Motor neuron (in vitro differentiated cells): ENCODE measurements at regions not wholly inside any gene's neighbourhood (a gene's known extent, or its start where the extent isn't known, plus 50 kb on each side); places are given as distances from the start of the nearest gene placed in this dataset.
A peak's percentile ranks its signal among the peaks of the same experiment; 100 is the strongest.
"Not testable (repeated sequence)": the region's sequence is repeated elsewhere in the genome, so short reads cannot be mapped to it uniquely, and the experiment has no call there.

ENCODE experiments used
- ATAC-seq, 8 experiments: fragments of 200-7000 bp; cut with Tn5 transposase; replicated peaks in 6 of 8; 2 replicates each; pipeline ENCODE4 v1.8.0; 2021; ENCODE audit warnings: mild to moderate bottlenecking in 8 of 8, moderate library complexity in 8 of 8
- H3K27ac ChIP-seq, 2 donors: fragments of 250-450 bp; sonication (Bioruptor Pico); 2 replicates each; pipeline ENCODE4 v1.9.0; 2021; ENCODE audit warnings: antibody characterized with exemption in 2 of 2, mild to moderate bottlenecking in 2 of 2, moderate library complexity in 1 of 2
- H3K4me1 ChIP-seq, 2 donors: fragments of 250-450 bp; sonication (Bioruptor Pico); replicated peaks in 1 of 2; 2 replicates each; pipeline ENCODE4 v1.6.1; 2021; ENCODE audit warnings: antibody characterized with exemption in 2 of 2, mild to moderate bottlenecking in 2 of 2, moderate library complexity in 1 of 2
- H3K4me3 ChIP-seq, 5 donors: fragments of 250-450 bp; sonication (Bioruptor Pico); 2 replicates each; pipeline ENCODE4 v1.9.0; 2021; ENCODE audit warnings: antibody characterized with exemption in 5 of 5, mild to moderate bottlenecking in 5 of 5, moderate library complexity in 4 of 5
- WGBS, 10 experiments: fragments of 450-650 bp; shearing (Covaris generic); methylation state at CpG; one replicate each; pipeline ENCODE4 v1.0.0; 2022; 5-methylcytosine and 5-hydroxymethylcytosine counted together
- in situ Hi-C, 9 experiments: fragments of 400-800 bp; cut with MboI; loops; one replicate each; pipeline ENCODE4 v1.15.0; 2021; ENCODE audit warnings: low sequenced_read_pairs in 9 of 9, low pct_unique_long_range_greater_than_20kb in 2 of 9; ENCODE audit not compliant: unreplicated experiment in 9 of 9

DNA sequence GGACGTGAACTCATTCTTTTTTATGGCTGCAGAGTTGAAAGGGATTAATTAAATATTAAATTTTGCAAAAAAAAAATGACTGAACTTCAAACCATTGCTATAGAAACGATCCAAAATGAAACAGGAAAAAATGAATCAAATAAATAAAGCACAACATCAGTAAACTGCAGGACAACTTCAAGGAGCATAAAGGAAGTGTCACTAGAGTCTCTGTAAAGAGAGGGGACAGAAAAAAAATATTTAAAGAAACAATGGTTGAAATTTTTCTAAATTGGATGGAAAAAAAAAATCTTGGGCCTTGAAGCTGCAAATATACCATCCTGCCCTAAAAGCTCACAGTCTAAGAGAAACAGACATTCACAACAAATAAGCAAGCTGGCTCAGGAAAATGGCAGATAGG lies 339.3 kb upstream of the INTU start:
- no peak for ATAC-seq
- no peak overlapping the region for H3K4me3 ChIP-seq
- no peak overlapping the region for H3K27ac ChIP-seq
- WGBS, 10 experiments: 8 to 100% (median 40%) methylated on average over 1 to 2 of the region's 2 CpGs; no CpG with 5 or more reads in 1 of the 10 experiments
- in situ Hi-C loops: no loop called here
- no peaks in the 10 kb centered on the region for H3K4me1 ChIP-seq

DNA sequence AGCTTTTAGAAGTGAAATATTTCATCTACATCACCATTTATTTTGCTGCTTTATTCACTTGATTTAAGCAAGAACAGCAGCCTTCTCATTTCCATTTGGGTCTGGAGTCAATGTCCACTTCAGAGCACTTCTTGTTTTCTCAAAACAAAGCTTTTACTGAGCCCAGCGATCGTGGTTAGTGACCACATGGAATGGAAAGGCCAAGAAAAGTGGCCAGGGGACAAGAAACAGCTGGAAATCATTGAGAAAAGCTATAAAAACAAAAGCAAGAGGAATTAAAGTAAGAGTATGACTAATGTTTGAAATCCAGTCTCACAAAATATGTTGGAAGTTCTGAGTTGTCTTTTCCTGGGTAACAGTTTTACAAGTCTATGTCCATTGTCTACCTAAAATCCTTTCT lies 328.4 kb upstream of the INTU start:
- ATAC-seq: no peak
- WGBS, 10 experiments: 0 to 100% (median 67%) methylated on average over 2 of the region's 2 CpGs; no CpG with 5 or more reads in 1 of the 10 experiments
- in situ Hi-C loops: no loop called here

GRCh38 chr4:127307996-127308395 lies 324.8 kb upstream of the INTU start:
- no peak overlapping the region for H3K4me3 ChIP-seq
- in situ Hi-C loops: no loop called here
- WGBS, 10 experiments: 0 to 100% (median 84%) methylated on average over 1 to 3 of the region's 3 CpGs; no CpG with 5 or more reads in 2 of the 10 experiments
- no peak for ATAC-seq
- peaks cover 0 to 5% of the 10 kb centered on the region in 2 donors for H3K4me1 ChIP-seq
- no peak overlapping the region for H3K27ac ChIP-seq

More for the DNA sequence above, 328.4 kb upstream of the INTU start:
- no peak overlapping the region for H3K4me3 ChIP-seq
- no peak overlapping the region for H3K27ac ChIP-seq
- H3K4me1 ChIP-seq: peaks cover 0 to 5% of the 10 kb centered on the region in 2 donors

DNA sequence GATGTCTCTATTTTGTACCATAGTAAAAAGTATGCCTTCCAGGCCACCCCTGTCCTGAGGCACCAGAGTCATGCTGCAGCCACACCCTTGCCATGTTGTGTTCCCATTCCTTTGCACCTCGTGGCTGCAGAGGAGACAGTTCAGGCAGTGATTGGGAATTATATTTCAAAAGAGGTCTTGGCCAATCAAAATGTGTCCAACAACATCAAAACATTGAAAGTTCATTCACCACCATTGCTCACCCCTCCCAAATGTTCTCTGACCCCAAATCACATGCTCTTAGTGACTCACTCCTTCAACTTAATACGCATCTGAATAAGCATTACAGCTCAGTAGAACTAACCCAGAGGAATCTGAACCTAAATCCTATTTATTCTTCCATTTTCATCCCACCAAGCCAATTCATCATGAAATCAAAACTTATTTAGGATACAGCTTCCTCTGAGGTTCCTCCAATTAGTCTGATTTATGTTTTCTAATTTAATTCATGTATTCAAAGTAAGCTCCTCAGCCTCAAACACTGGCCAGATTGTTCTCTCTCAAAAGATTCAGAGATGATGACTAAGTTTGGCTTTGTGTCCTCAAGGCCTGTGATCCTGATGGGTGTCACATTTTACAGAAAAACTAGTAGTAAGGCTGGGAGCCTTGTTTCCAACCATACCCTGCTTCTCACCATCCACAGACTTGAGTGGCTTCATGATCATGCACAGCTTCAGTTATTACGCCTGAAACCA lies 323.2 kb upstream of the INTU start:
- peak in 6 of 8 experiments; percentile 55 to 98 (median 84) for ATAC-seq
- WGBS, 10 experiments: 29 to 100% (median 75%) methylated on average over 1 to 3 of the region's 3 CpGs; no CpG with 5 or more reads in 1 of the 10 experiments
- peaks cover 0 to 5% of the 10 kb centered on the region in 2 donors for H3K4me1 ChIP-seq
- in situ Hi-C loops: no loop called here
- H3K27ac ChIP-seq: no peak overlapping the region
- no peak overlapping the region for H3K4me3 ChIP-seq

- H3K4me1 ChIP-seq: peaks cover 0 to 5% of the 10 kb centered on the region in 2 donors
- no peak overlapping the region for H3K27ac ChIP-seq
- WGBS, 10 experiments: 60 to 100% (median 93%) methylated on average over 1 of the region's 1 CpG; no CpG with 5 or more reads in 2 of the 10 experiments
- ATAC-seq: no peak
- H3K4me3 ChIP-seq: no peak overlapping the region
- in situ Hi-C loops: no loop called here
These were observed 321.4 kb upstream of the INTU start for GRCh38 chr4:127311371-127311770.

GRCh38 chr4:127311924-127312323 lies 320.8 kb upstream of the INTU start:
- no peak overlapping the region for H3K4me3 ChIP-seq
- no peak overlapping the region for H3K27ac ChIP-seq
- WGBS, 10 experiments: 77 to 94% (median 83%) methylated on average over 2 to 8 of the region's 8 CpGs
- peaks cover 0 to 3% of the 10 kb centered on the region in 2 donors for H3K4me1 ChIP-seq
- no peak for ATAC-seq
- in situ Hi-C loops: no loop called here

GRCh38 chr4:127313767-127314166 lies 319.0 kb upstream of the INTU start:
- H3K27ac ChIP-seq: no peak overlapping the region
- WGBS, 10 experiments: 8 to 100% (median 81%) methylated on average over 1 of the region's 1 CpG
- H3K4me3 ChIP-seq: no peak overlapping the region
- in situ Hi-C loops: no loop called here
- H3K4me1 ChIP-seq: no peaks in the 10 kb centered on the region
- ATAC-seq: no peak

DNA sequence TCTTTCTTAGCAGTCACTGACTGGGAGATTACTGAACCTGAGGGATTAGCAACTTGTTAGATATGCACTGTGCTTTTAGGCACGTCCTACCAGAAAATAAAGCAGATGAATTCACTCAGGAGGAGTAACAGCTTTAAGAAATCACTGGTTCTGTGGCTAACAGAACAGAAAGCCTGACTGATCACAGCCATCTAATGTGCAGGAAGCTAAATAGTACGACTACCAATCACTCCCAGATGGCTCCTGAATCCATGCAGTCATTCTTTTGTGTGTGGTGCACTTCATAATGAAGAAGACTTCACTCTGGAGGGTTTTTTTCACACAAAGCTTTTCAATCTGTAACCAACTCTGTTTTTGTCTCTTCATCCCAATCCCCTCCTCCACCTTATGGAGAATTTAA lies 305.3 kb upstream of the INTU start:
- Histone ChIP-seq H3K4me1 (no peaks in the 10 kb centered on the region), H3K4me3 (no peak overlapping the region), H3K27ac (no peak overlapping the region)
- WGBS, 10 experiments: 8 to 67% (median 34%) methylated on average over 1 to 2 of the region's 2 CpGs; no CpG with 5 or more reads in 2 of the 10 experiments
- ATAC-seq: no peak
- in situ Hi-C loops: no loop called here

GRCh38 chr4:127335073-127335620 lies 297.6 kb upstream of the INTU start:
- ATAC-seq: no peak
- no peak overlapping the region for H3K27ac ChIP-seq
- in situ Hi-C loops: no loop called here
- no peaks in the 10 kb centered on the region for H3K4me1 ChIP-seq
- WGBS, 10 experiments: 0 to 83% (median 60%) methylated on average over 1 of the region's 1 CpG; no CpG with 5 or more reads in 1 of the 10 experiments
- H3K4me3 ChIP-seq: no peak overlapping the region

DNA sequence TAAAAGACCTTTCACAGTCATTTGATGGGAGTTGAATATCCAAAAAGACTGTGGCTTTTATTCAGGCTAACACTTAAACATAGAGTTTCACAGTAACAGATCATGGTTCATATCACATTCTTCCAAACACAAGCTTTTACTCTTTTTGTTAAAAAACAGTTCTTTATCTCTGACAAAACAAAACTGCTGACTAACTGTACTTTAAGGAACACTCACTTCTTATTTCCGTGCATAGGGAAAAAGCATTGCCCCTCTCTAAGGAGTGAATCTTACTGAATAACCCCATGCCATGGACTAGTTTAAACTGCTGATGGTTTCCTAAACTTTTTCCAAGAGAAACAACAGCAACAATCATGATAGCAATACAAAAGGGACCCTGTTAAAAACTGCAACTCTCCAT lies 297.0 kb upstream of the INTU start:
- H3K4me3 ChIP-seq: no peak overlapping the region
- no peak overlapping the region for H3K27ac ChIP-seq
- no peak for ATAC-seq
- 14 to 100% (median 96%) methylated on average over 1 of the region's 1 CpG for WGBS, 10 experiments
- no peaks in the 10 kb centered on the region for H3K4me1 ChIP-seq
- in situ Hi-C loops: no loop called here

- ATAC-seq, H3K4me3 ChIP-seq, in situ Hi-C loops, H3K27ac ChIP-seq, H3K4me1 ChIP-seq: not testable (repeated sequence)
- WGBS, 10 experiments: 17 to 80% (median 67%) methylated on average over 2 to 3 of the region's 3 CpGs; no CpG with 5 or more reads in 7 of the 10 experiments
These were observed 289.6 kb upstream of the INTU start for GRCh38 chr4:127343123-127343522.

DNA sequence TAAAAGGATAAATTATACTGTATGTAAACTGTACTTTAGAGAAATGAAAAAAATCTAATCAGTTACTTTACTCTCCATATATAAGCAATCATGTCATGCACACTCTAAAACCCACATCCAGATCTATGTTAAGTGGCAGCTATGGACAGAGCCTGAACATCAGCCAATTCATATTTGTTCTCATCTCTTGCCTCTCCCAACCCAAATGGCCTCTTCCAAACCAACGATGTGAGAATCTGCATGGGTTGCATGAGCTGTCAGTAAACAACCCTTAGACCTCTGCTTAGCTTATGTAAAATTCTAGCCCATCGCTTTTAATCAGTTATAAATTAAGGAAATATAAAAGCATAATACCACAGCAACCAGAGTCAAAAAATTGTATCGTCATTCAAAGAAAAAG lies 288.7 kb upstream of the INTU start:
- no peak for ATAC-seq
- no peak overlapping the region for H3K4me3 ChIP-seq
- H3K27ac ChIP-seq: no peak overlapping the region
- in situ Hi-C loops: no loop called here
- no peaks in the 10 kb centered on the region for H3K4me1 ChIP-seq
- 40 to 100% (median 86%) methylated on average over 1 to 3 of the region's 3 CpGs; no CpG with 5 or more reads in 1 of the 10 experiments for whole genome bisulfite sequencing, 10 experiments

DNA sequence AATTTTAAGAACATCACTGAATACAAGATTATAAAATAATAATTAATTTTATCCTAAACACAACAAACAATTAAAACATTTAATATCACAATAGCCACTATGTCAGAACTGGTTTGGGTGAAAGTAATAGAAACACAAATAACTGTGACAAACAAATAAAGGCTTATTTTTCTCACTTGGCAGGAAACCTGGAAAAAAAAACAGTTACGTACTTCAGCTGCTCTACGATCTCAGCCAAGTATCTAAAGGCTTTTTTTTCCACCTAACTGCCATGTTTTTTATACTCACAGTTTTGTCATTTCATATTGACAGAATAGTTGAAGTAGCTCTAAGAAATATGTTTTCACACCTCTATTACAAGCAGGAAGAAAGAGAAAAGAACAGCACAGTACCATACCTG lies 284.8 kb upstream of the INTU start:
- WGBS, 10 experiments: 29 to 92% (median 81%) methylated on average over 2 of the region's 2 CpGs; no CpG with 5 or more reads in 2 of the 10 experiments
- Histone ChIP-seq H3K4me1 (no peaks in the 10 kb centered on the region), H3K4me3 (no peak overlapping the region), H3K27ac (no peak overlapping the region)
- in situ Hi-C loops: no loop called here
- no peak for ATAC-seq
